Stimulated activated CD8-positive, alpha-beta memory T cell treated with anti-CD3 and anti-CD28 coated beads, Interleukin-15, amount 100 ng/mL, for 4 hours (primary cell): ENCODE measurements at regions not wholly inside any gene's neighbourhood (a gene's known extent, or its start where the extent isn't known, plus 50 kb on each side); places are given as distances from the start of the nearest gene placed in this dataset.
"Not testable (repeated sequence)": the region's sequence is repeated elsewhere in the genome, so short reads cannot be mapped to it uniquely, and the experiment has no call there.

Experiments used
- DNase-seq, 2 donors: peaks; one replicate each; pipeline ENCODE4 v3.0.0-alpha.2; 2020; ENCODE audit warnings: low read depth in 2 of 2

DNA sequence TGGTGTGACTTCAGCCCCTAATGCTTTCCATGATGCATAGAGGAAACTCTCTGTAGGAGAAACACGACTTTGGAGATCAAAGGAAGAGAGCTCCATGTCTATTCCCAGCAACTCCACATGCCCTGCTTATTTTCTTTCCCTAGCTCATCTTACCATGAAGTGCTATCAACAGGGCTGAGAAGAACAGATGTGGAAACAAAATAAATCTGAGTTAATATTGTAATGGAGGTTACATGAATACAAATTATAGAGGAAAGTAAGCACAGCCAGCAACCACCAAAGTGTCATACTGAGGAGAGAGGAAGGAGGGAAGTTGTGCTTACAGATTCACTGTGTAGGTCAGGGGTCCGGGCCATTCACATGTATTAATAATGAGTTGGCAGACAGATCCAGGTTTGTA is 157.5 kb downstream of the RFPL4B start:
- DNase-seq: no peak

DNA sequence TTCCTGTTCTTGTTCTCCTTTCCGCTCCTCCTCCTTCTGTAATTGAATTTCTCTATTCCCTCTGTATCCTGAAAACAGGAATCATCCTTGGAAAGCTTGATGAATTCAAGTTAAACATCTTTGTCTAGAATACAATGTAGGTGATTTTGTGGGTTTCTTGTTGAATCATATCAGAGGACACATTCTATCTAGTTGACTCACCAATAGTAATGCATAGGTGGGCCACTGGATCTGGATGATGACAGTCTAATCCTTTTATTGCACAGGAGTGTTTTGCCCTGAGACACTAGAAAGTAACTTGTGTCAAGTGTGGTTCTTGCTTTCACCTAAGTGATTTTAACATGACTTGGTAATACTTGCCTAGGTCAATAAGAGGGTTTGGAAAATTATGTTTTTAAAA is 164.3 kb downstream of the RFPL4B start:
- no peak for DNase-seq

DNA sequence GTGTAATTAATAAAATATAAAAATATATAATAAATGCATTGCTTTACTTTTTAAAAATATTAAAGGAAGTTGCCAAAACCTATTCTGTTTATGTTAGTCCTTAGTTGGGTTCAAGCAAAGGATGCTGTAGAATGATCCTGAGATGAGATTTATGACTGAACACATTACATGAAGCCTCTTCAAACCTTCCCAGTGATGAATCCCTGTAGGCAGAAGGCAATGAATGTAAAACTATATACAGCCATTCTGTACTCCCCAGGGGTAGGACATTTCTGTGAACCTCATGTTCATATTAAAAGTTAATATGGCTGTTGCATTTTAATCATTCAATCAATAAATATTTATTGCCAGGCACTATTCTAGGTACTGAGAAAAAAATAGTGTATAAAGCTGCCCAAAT is 166.0 kb downstream of the RFPL4B start:
- DNase-seq: no peak

DNA sequence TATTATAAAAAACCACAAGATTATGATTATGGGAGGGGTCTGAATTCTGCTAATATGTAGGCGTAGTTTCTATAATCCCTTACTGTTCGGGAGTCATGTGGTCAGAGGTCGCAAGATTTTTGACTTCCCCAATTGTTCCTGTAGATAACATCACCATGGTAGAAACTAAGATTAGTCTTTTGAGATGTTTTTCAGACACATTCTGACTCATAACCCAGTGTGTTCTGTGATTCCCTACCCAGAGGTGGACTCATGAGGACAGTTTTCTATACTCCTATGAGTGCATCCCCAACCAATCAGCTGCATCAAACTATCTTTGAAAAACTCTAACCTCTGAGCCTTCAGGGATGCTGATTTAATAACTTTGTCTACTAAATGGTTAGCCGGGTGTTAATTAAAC is 175.5 kb downstream of the RFPL4B start:
- DNase-seq: no peak

DNA sequence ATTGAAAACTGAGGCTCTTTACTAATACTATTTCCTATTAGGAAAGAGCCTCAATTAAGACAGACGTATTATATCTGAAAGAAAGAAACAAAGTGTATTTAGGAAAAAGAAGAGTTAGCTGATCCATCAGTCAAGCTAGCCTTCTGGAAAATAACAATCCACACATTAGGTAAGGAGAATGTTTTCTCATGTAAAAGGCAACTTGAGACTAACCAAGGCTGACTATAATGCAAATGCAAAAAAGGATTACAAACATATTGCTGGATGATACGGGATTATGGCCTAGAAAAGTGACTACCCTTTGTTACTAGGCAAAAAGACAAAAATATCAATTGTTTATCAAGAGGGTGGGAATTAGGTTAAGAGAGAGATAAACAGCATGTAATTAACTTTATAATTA is 176.9 kb downstream of the RFPL4B start:
- DNase-seq: no peak

DNA sequence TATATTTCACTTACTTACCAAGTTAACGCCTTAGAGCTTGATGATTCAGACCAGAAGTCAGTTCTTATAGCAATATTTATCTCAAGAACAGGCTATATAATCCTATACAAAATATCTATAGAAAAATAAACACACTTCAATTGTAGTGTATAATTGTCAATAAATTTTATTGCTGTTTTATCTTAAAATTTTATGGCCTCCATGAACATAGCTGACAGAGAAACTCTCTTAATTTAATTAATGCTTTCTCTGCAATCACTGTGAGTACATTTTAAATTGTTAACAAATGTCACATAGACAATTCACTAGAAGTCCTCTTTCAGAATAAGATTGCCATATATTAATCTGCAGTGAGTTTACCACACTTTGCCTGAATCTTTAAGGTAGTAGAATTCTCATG is 178.6 kb downstream of the RFPL4B start:
- no peak for DNase-seq

DNA sequence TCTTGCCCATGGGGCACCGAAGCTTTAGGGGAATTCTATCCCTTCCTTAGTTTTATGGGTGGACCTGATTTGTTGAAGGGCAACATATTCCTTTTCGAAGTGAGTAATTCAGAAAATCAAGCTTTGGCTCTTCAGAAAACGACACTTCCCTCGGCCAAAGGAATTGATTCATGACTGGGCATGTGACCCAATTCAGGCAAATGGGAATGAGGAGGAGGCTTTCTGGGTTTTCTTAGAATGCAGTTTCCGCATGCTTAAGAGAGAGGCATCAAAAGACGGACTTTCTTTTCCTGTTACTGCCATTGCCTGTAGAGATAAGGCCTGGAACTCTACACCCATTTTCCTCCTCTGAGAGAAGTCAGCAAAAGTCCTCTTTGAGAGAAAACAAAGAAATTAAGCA is 179.5 kb downstream of the RFPL4B start:
- DNase-seq: no peak

DNA sequence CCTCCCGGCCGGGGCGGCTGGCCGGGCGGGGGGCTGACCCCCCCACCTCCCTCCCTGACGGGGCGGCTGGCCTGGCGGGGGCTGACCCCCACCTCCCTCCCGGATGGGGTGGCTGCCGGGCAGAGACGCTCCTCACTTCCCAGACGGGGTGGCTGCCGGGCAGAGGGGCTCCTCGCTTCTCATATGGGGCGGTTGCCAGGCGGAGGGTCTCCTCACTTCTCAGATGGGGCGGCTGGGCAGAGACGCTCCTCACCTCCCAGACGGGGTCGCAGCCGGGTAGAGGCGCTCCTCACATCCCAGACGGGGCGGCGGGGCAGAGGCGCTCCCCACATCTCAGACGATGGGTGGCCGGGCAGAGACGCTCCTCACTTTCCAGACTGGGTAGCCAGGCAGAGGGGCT is 181.2 kb downstream of the RFPL4B start:
- DNase-seq: not testable (repeated sequence)

DNA sequence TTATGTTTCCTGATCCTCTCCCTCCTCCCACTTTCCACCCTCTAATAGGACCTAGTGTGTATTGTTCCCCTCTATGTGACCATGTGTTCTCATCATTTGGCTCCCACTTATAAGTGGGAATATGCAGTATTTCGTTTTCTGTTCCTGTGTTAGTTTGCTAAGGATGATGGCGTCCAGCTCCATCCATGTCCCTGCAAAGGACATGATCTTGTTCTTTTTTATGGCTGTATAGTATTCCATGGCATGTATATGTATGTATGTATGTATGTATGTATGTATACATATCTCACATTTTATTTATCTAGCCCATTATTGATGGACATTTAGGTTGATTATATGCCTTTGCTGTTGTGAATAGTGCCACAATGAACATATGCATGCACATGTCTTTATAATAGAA is 188.7 kb downstream of the RFPL4B start:
- DNase-seq: no peak

DNA sequence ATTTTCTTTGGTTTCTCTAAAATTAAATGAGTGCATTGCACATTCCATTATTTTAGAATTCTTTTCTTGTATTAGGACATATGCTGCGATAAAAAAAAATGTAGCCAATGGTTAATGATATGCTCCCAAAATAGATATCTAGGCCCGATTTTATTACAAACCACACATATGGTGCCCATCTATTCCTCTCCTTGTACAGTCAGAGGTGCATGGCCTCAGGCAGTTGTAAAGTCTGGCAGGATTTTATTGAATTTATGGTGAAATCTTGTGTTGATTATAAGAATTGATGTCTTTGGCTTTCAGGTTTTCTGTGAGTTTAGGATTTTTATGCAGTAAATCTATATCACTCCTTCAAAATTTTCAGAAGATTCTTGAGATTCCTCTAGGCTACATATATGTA is 192.2 kb downstream of the RFPL4B start:
- DNase-seq: no peak

DNA sequence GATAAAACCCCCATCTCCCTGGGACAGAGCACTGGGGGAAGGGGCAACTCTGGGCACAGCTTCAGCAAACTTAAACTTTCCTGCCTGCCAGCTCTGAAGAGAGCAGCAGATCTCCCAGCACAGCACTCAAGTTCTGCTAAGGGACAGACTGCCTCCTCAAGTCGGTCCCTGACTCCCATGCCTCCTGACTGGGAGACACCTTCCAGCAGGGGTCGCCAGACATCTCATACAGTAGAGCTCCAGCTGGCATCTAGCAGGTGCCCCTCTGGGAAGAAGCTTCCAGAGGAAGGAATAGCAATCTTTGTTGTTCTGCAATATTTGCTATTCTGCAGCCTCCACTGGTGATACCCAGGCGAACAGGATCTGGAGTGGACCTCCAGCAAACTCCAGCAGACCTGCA is 194.7 kb downstream of the RFPL4B start:
- DNase-seq: not testable (repeated sequence)

DNA sequence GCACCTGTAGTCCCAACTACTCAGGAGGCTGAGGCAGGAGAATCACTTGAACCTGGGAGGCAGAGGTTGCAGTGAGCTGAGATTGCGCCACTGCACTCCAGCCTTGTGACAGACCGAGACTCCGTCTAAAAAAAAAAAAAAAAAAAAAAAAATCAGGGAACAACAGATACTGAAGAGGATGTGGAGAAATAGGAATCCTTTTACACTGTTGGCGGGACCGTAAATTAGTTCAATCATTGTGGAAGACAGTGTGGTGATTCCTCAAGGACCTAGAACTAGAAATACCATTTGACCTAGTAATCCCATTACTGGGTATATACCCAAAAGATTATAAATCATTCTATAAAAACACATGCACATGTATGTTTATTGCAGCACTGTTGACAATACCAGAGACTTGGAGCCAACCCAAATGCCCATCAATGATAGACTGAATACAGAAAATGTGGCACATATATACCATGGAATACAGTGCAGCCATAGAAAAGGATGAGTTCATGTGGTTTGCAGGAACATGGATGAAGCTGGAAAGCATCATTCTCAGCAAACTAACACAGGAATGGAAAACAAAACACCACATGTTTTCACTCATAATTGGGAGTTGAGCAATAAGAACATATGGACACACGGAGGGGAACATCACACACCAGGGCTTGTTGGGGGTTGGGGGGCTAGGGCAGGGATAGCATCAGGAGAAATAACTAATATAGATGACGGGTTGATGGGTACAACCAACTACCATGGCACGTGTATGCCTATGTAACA is 200.4 kb downstream of the RFPL4B start:
- not testable (repeated sequence) for DNase-seq

DNA sequence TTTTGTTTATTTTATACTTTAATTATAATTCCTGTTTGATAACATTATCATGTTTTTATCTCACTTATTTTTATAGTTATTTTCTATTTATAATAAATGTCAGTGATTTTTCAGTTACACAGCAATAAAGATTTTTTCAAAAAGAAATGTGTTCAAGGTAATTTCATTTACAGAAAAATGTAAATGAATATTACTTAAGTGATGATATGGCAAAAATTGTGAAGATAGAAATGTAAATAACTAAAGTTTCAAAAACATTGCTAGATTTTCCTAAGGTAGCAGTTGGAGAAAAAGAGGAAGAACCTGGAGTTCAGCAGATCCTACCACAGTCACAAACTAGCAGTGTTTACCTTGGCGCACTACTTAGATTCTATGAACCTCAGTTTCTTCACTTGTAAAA is 202.6 kb downstream of the RFPL4B start:
- DNase-seq: no peak

DNA sequence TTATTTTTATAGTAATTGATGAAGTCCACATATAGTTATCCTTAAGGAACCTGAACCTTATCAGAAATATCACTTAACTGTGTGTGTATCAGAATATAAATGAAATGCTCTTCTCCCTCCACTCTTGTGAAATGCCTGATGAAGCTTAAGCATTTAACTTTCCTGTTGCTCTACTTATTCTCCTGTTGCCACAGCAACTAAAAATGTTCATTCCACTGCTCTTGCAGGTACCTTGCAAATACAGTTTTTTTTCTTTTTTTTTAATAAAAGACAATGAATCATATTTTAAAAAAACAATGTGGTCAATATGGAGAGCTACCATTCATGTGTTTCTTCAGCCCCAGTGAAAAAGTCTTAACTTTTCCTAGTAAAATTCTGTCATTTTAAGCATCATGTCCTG is 210.3 kb downstream of the RFPL4B start:
- DNase-seq: no peak

DNA sequence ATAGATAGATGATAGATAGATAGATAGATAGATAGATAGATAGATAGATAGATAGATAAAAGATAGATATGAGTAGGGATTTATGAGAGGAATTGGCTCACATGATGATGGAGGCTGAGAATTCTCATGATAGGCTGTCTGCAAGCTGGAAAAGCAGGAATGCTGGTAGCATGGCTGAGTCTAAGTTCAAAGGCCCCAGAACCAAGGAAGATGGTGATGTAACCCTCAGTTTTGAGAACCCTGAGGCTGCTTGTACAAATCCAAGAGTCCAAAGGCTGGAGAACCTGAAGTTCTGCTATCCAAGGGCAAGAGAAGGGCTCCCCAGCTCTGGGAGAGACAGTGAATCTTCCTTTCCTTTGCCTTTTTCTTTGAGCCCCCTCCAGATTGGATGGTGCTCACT is 210.8 kb downstream of the RFPL4B start:
- DNase-seq: no peak

DNA sequence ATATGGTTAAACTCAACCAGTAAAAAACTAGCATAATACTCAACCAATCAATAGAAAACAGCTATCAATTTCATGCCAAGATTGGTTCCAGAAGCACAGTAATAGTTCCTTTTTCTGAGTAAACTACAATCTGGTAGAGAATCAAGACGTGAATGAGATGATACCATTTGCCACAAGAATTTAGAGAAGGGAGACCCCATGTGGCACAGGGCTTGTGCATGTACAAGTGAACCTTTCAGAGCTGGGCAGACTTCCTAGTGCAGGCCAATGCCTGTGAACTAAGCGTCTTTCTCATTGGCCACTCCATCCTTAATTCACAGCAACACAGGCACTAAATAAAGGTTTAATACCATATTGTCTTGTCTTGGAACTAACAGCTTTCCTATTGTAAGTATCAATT is 213.5 kb downstream of the RFPL4B start:
- no peak for DNase-seq

DNA sequence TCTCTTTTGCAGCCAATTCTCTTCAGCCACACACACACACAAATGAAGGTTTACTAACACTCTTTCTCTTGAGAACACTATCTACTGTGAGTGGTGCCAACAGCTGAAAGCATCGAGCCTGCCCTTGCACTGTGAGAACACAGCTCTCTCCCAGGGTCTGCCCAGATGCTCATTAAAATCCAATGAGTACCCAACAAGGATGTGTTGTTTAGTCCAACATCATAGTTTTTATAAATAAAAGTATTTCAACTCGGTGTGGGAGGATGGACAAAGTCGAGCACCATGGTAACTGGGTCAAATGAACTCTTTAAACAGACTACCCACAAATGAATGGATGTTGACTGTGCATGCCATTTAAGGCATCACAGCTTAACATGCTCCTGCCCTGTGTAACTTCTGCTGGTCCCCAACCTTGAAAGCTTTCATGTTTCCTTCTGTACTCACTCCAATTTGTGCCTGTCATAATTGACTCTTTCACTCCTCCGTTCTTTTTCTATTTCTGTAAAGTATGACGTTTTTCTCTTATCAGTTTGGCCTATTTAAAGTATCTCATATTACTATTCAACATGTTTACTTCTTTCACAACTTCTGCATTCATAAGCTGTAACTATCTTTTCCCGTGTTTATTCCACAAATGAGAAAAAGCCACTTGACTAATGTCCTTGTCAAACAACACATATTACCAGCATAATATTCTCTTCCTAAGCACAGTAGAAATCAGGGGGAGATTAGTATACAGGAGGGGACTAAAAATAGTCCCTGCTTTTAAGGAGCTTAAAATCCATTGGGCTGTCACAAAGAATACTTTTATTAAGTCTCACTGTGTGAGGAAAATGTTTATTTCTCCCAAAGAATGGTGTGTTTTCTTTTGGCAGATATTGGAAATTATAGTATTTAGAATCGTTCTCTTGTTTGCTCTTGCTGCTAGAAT is 215.4 kb downstream of the RFPL4B start:
- no peak for DNase-seq

DNA sequence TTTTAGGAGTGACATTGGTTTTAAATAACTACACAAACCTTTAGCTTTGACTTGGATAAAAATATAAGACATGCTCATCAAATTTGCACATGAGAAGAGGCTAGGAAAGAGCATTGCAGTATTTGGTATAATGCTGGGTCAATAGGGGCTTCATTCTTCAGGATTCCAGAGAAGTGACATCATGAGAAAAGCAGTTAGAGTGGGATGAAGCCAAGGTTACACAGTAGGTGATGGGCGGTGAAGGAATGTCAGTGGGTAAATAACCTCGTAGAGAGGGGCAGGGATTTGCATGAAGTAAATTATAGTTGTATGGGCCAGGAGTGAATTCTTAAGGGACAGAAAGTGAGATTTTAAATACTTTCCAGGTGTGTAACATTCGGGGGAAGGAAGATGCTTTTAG is 216.2 kb downstream of the RFPL4B start:
- no peak for DNase-seq

DNA sequence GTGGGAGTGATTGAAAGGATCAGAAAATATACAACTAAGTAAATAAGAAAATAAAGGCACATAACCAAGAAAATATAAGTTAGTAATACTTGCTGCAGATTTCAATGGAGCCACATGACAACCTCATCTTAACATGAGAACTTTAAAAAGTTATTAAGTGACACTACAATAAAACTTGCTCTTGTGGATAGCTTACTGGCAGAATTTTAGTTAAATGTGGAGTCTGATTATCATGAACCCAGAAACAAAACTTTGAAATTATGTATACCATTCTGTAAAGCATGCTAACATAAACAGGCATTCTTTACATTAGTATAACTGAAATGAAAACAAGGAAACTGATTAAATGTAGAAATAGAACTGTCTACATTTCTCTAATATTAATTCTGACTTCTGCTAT is 220.9 kb downstream of the RFPL4B start:
- DNase-seq: no peak

DNA sequence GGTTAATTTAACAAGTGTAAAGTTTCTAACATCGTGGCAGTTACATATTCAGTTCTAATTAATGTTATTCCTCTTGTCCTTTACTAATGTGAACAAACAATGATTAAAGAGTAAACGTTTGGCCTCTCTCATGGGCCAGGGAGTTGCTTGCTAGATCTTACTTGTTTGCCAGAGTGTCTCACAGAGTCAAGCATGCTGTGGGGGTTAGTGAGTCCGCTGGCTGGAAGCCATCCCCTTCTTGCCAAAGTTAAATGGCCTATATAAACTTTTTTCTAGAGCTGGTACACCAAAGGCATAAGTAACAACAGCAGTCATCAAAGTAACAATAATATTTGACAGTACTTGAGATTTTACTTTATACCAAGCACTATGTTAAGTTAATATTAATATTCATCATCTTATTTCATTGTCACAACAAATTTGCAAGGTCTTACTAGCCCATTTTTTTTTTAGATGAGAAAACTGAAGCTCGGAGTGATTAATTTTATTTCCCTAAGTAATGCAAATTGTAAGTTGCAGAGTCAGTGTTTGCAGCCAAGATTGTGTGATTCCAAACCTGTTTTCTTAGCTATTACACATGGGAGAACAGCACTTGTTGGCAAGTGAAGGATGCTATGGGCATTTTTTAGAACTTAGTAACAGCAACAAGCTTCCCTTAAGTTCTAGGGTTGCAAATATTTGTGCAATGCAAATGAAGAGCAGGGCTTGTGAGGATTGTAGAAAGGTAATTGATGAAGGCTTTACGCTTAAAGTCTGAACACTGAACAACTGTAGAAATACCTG is 224.5 kb downstream of the RFPL4B start:
- no peak for DNase-seq

DNA sequence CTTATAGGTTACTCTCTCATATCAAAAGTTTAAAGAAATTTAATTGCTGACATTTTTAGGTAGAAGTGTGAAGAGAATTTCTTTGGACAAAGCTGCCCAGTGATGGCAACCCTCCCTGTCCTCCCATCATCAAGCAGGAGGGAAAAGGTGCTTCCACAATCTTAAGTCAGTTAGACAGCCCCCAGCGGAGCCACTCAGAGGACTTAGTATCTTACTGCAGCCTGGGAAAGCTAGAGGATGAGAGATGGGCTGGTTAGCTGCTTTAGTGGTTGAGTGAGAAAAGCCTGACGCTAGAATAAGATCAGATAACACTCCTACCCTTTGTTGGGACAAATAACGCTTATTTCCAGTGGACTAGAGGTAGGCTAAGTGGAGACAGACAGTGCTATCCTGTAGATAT is 227.1 kb downstream of the RFPL4B start:
- no peak for DNase-seq

DNA sequence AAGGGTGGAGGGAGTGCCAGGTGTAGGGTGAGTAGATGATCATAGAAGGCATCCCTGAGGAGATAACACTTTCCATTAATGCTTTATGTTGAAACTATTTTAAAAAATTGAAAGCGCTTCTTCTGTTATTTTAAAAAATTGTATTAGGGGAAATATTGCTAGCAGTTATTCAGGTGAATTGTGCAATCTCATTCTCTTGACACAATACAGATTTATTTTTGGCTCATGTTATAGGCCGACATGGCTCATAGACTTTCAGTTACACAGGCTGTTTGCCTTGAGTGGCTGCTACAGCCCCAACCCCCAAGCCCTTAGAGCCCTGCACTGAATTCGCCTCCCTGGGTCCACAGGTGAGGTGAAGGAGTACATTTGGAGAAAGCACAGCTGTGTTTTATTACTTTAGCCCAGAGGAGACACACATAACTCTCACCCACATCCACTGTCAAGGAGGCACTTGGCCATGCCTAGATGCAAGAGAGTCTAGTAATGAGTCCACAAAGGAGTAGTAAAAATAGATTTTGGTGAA is 228.2 kb downstream of the RFPL4B start:
- DNase-seq: no peak
